ENCODE measurements at regions not wholly inside any gene's neighbourhood (a gene's known extent, or its start where the extent isn't known, plus 50 kb on each side); places are given as distances from the start of the nearest gene placed in this dataset.

- TF ChIP-seq CTCF (IDR thresholded peaks at IDR 0.05; ENCODE audit: low read depth, low read length) (no peak), EZH2phosphoT487 (IDR thresholded peaks at IDR 0.05; ENCODE audit: low read depth) (no peak)
Measured at GRCh38 chr16:85520853-85521521, 92.1 kb upstream of the GSE1 start.
